ENCODE measurements at regions not wholly inside any gene's neighbourhood (a gene's known extent, or its start where the extent isn't known, plus 50 kb on each side); places are given as distances from the start of the nearest gene placed in this dataset.

DNA sequence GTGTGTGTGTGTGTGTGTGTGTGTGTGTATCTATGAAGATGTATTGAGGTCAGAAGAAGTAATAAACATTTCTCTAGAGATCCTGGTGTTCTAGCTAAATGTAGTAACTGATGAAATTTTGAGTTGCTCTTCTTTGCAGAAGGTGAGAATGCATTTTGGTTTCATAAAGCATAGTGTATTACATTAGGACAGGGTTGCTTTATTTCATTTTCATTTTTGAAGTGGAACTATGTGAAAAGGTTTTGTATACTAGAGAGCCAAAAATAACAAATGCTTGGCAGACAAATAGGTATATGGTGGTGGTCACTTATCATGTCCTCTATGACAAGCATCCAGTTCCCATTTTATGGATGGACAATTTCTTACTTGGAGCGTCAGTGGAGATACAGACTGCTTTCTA lies 99.0 kb downstream of the CASP12 start:
- TF ChIP-seq CTCF (conservative IDR thresholded peaks at IDR 0.05) = no peak
- H3K4me1 Mint-ChIP-seq = no peaks in the 10 kb centered on the region
- H3K36me3 Mint-ChIP-seq (ENCODE audit: low read depth) = no peaks in the 10 kb centered on the region
- no peaks in the 10 kb centered on the region for H3K27me3 Mint-ChIP-seq (ENCODE audit: low read depth)
- DNase-seq (ENCODE audit: low read depth, low spot score) = no peak
- no peak overlapping the region for H3K27ac Mint-ChIP-seq (ENCODE audit: unreplicated experiment)
- peaks cover 2% of the 10 kb centered on the region for H3K9me3 Mint-ChIP-seq
- H3K4me3 Mint-ChIP-seq = no peak overlapping the region

DNA sequence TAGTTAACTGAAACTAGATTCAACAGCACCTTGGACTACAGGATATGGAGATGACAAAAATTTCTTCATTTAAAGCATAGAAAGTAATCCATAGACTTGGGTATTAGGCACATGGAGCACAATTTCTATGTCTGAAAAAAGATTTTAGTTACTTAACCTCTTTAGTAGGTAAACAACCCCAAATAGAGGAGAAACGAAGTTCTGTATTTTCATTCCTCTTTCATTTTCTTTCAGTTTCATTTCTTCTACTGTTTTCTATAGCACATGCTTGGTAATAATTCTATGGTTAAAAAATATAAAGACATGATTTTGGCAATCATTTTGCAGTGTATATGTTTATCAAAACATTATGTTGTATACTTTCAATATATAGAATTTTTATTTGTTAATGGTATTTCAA lies 99.5 kb downstream of the CASP12 start:
- Mint-ChIP-seq H3K9me3 (peaks cover 2% of the 10 kb centered on the region), H3K4me1 (no peaks in the 10 kb centered on the region), H3K27ac (ENCODE audit: unreplicated experiment) (peak overlapping the region; percentile 62), H3K36me3 (ENCODE audit: low read depth) (no peaks in the 10 kb centered on the region), H3K27me3 (ENCODE audit: low read depth) (no peaks in the 10 kb centered on the region), H3K4me3 (no peak overlapping the region)
- no peak for DNase-seq (ENCODE audit: low read depth, low spot score)
- TF ChIP-seq CTCF (conservative IDR thresholded peaks at IDR 0.05) = no peak

GRCh38 chr11:104796301-104796700 lies 102.0 kb downstream of the CASP12 start:
- TF ChIP-seq CTCF (conservative IDR thresholded peaks at IDR 0.05) = no peak
- Mint-ChIP-seq H3K9me3 (peaks cover 4% of the 10 kb centered on the region), H3K27ac (ENCODE audit: unreplicated experiment) (no peak overlapping the region), H3K4me1 (peaks cover 12% of the 10 kb centered on the region), H3K4me3 (no peak overlapping the region), H3K27me3 (ENCODE audit: low read depth) (no peaks in the 10 kb centered on the region), H3K36me3 (ENCODE audit: low read depth) (no peaks in the 10 kb centered on the region)
- no peak for DNase-seq (ENCODE audit: low read depth, low spot score)

DNA sequence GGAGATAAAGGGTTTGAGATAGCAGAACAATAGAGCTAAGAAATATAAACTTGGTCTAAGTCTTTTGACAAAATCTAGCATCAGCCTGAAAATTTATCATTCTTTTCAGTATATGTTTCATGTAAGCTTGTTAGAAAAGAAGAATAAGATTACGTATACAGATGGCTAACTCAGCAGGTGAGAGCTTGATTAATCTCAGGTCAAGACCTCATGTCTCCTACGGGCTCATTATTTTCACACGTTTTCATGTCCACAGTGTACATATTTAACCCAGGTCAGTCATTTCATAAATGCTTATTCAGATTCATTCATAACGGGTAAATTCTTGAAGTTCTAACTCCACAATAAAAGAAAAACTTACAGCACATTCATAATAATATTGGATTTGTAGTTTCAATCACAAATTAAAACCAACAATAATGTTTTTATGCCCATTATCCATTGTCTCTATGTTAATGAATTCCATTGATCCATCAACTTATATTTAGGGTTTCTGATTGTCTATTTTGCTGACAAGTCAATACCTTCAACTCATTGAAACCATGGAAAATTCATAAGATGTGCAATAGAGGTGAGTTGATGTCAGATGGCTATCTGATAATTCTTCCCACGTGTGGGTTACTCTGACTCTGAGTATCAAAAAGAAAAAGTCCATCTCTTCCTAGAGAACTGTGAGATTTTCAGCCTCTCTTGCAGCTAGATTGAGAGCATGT lies 102.6 kb downstream of the CASP12 start:
- DNase-seq (ENCODE audit: low read depth, low spot score) = no peak
- TF ChIP-seq CTCF (conservative IDR thresholded peaks at IDR 0.05) = no peak
- Mint-ChIP-seq H3K27me3 (ENCODE audit: low read depth) (no peaks in the 10 kb centered on the region), H3K4me3 (no peak overlapping the region), H3K27ac (ENCODE audit: unreplicated experiment) (no peak overlapping the region), H3K4me1 (peaks cover 12% of the 10 kb centered on the region), H3K9me3 (peaks cover 4% of the 10 kb centered on the region), H3K36me3 (ENCODE audit: low read depth) (no peaks in the 10 kb centered on the region)

- DNase-seq (ENCODE audit: low read depth, low spot score) = no peak
- Mint-ChIP-seq H3K27ac (ENCODE audit: unreplicated experiment) (no peak overlapping the region), H3K9me3 (peaks cover 4% of the 10 kb centered on the region), H3K36me3 (ENCODE audit: low read depth) (no peaks in the 10 kb centered on the region), H3K4me3 (no peak overlapping the region), H3K27me3 (ENCODE audit: low read depth) (no peaks in the 10 kb centered on the region), H3K4me1 (peaks cover 12% of the 10 kb centered on the region)
- TF ChIP-seq CTCF (conservative IDR thresholded peaks at IDR 0.05) = no peak
These were observed 105.4 kb downstream of the CASP12 start for GRCh38 chr11:104792861-104793260.
